Right lobe of liver (tissue), 6 donors: ENCODE measurements at regions not wholly inside any gene's neighbourhood (a gene's known extent, or its start where the extent isn't known, plus 50 kb on each side); places are given as distances from the start of the nearest gene placed in this dataset.

Experiments used
- ATAC-seq, 4 donors: fragments of 200-7000 bp; cut with Tn5 transposase; one replicate each; pipeline ENCODE4 v1.9.1; 2020; ENCODE audit warnings: mild to moderate bottlenecking in 4 of 4, moderate library complexity in 4 of 4
- DNase-seq, 3 donors: peaks; one replicate each; pipeline ENCODE4 v3.0.0-alpha.2; 2020
- H3K27ac ChIP-seq, 3 donors: fragments of 200-600 bp; one replicate each; pipeline ENCODE4 v1.8.0; 2022
- H3K27me3 ChIP-seq, 2 donors: fragments of 200-600 bp; one replicate each; pipeline ENCODE4 v1.8.0; 2022
- H3K36me3 ChIP-seq, 4 donors: fragments of 200-600 bp; sonication (generic) in 1 of 4; one replicate each; pipeline versions ENCODE4 v1.5.1 to v1.8.0; 2017 to 2022; ENCODE audit warnings: control low read depth in 1 of 4
- H3K4me1 ChIP-seq, 4 donors: fragments of 200-600 bp; sonication (generic) in 1 of 4; one replicate each; pipeline versions ENCODE4 v1.5.1 to v1.8.0; 2017 to 2022; ENCODE audit warnings: control low read depth in 1 of 4
- H3K4me3 ChIP-seq, 3 donors: fragments of 200-600 bp; one replicate each; pipeline ENCODE4 v1.8.0; 2022
- H3K9me3 ChIP-seq, 4 donors: fragments of 200-600 bp; sonication (generic) in 1 of 4; one replicate each; pipeline versions ENCODE4 v1.5.1 to v1.8.0; 2017 to 2022; ENCODE audit warnings: control low read depth in 1 of 4
- POLR2A ChIP-seq: fragments of 450-650 bp; IDR thresholded peaks from one replicate; pipeline ENCODE4 v1.6.1; 2017; ENCODE audit warnings: antibody characterized with exemption, mild to moderate bottlenecking
- WGBS: methylation state at CpG from one replicate; pipeline ENCODE4 v1.1.6; 2018; ENCODE audit warnings: low coverage, low lambda C conversion rate; ENCODE audit not compliant: insufficient coverage; ENCODE audit errors: missing lambda C conversion rate; 5-methylcytosine and 5-hydroxymethylcytosine counted together
- intact Hi-C, 2 donors: fragments of 100-400 bp; cut with DNase I; formaldehyde crosslinking; loops; one replicate each; pipeline versions ENCODE4 v1.11.2 to v1.14.1; 2022
- TF ChIP-seq, protein P1 (sequence below), 4 donors: fragments of 200-600 bp in 3 of 4; fragments of 450-650 bp in 1 of 4; IDR thresholded peaks; one replicate each; pipeline versions ENCODE4 v1.5.1 to v1.8.0; 2016 to 2022; ENCODE audit warnings: antibody characterized with exemption in 4 of 4, mild to moderate bottlenecking in 2 of 4
- donor health status: DM: no; HTN: yes; CAD: no.
- donor health status: DM: no; HTN: no; CAD: no.
- donor health status: DM: no; HTN: no; CAD: no.
- donor health status: DM: no; HTN: yes; CAD: no.
- donor health status: DM: no; HTN: yes; CAD: no.

DNA sequence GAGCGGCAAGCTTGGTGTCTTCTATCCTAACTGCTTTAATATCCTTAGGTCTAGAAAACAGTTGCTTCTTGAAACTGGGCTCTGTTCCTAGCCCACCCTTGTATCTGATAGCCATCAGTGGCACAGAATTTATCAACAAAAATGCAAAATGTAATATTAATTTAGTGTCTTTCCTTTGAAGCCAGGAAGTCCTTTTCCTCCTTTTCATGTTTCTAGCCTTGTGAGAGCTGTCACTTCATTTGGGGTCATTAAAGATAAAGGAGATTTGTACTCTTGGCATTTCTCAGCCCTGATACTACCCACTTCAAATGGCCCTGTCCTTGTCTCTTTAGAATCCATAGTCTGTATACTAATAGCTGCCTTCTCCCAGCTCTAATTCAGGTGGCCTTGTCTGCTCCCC lies 111.0 kb downstream of the GAS1 start:
- Histone ChIP-seq H3K36me3 (no peaks in the 10 kb centered on the region), H3K27ac (no peak overlapping the region), H3K4me3 (no peak overlapping the region), H3K4me1 (no peaks in the 10 kb centered on the region), H3K27me3 (no peaks in the 10 kb centered on the region), H3K9me3 (no peaks in the 10 kb centered on the region)
- DNase-seq: no peak
- WGBS: 100% methylated on average over 1 of the region's 1 CpG
- intact Hi-C loops: no loop called here
- no peak for ATAC-seq
- TF ChIP-seq, protein P1, sequence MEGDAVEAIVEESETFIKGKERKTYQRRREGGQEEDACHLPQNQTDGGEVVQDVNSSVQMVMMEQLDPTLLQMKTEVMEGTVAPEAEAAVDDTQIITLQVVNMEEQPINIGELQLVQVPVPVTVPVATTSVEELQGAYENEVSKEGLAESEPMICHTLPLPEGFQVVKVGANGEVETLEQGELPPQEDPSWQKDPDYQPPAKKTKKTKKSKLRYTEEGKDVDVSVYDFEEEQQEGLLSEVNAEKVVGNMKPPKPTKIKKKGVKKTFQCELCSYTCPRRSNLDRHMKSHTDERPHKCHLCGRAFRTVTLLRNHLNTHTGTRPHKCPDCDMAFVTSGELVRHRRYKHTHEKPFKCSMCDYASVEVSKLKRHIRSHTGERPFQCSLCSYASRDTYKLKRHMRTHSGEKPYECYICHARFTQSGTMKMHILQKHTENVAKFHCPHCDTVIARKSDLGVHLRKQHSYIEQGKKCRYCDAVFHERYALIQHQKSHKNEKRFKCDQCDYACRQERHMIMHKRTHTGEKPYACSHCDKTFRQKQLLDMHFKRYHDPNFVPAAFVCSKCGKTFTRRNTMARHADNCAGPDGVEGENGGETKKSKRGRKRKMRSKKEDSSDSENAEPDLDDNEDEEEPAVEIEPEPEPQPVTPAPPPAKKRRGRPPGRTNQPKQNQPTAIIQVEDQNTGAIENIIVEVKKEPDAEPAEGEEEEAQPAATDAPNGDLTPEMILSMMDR (IDR thresholded peaks at IDR 0.05): no peak
- TF ChIP-seq POLR2A: no peak

DNA sequence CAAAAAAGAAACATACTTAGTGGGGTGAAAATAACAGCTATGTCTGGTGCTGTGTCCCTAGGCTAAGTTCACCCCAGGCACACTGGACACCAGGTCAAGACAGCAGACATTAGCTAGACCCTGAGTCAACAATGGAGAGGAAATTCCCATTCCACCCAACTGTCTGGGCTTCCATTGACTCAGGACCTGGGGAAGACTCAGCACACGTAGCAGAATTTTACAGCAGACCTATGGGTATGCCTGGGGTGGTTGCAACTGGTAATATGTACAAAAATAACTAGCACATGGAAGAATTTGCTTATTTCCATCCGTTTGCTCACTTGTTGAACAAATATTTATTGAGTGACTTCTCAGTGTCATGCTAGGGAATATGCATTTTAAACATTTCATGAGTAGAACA lies 117.0 kb downstream of the GAS1 start:
- Histone ChIP-seq H3K4me1 (no peaks in the 10 kb centered on the region), H3K36me3 (no peaks in the 10 kb centered on the region), H3K4me3 (no peak overlapping the region), H3K27ac (no peak overlapping the region), H3K9me3 (no peaks in the 10 kb centered on the region), H3K27me3 (no peaks in the 10 kb centered on the region)
- TF ChIP-seq POLR2A: no peak
- TF ChIP-seq, protein P1 (IDR thresholded peaks at IDR 0.05): no peak
- DNase-seq (no peak), ATAC-seq (no peak)
- 66% methylated on average over 2 of the region's 2 CpGs for WGBS
- intact Hi-C loops: no loop called here

DNA sequence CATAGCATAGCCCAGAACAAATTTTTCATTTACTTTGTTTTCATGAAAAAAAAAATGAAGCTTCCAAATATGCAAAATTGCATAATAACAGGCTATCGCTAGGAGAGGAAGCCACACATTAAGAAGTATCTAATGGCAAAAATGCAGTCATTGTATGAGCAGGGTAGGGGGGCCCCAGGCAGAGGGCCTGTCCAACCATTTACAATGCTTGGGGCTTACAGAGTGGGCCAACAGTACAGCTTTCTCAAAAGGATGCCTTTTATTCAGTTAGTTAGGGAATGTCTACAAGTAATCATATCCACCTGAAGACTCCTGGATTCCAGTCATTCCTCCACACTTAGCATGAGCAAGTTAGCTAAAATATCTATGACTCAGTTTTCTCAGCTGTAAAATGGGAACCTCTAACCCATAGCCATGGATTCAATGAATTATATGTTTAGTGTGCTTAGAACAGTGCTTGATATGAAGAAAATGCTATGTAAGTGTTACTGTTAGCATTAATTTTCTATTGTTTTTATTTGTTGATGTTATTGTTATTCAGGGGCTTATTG lies 117.7 kb downstream of the GAS1 start:
- Histone ChIP-seq H3K36me3 (no peaks in the 10 kb centered on the region), H3K4me1 (no peaks in the 10 kb centered on the region), H3K9me3 (no peaks in the 10 kb centered on the region), H3K4me3 (no peak overlapping the region), H3K27me3 (no peaks in the 10 kb centered on the region), H3K27ac (no peak overlapping the region)
- WGBS: 56% methylated on average over 1 of the region's 1 CpG
- TF ChIP-seq, protein P1 (IDR thresholded peaks at IDR 0.05): no peak
- TF ChIP-seq POLR2A: no peak
- no peak for ATAC-seq
- no peak for DNase-seq
- intact Hi-C loops: no loop called here

DNA sequence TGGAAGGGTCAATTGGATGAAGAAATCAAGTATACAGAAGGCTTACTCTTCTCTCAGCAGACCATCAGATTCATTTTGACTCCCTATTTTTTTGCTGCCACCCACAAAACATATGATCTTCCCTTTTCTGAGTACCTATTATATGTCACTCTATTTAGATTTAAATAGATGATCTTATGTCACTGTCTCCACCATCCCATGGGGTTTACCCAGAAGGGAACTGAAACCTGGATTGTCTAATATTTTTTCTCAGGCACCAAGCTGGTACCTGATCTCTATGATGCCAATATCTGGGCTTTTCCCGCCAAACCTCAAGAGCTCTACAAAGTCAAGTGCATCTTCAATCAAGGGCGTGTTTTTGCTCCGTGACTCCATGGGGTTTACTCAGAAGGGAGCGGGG lies 118.7 kb downstream of the GAS1 start:
- Histone ChIP-seq H3K27ac (no peak overlapping the region), H3K27me3 (no peaks in the 10 kb centered on the region), H3K4me1 (no peaks in the 10 kb centered on the region), H3K4me3 (no peak overlapping the region), H3K36me3 (no peaks in the 10 kb centered on the region), H3K9me3 (no peaks in the 10 kb centered on the region)
- ATAC-seq: no peak
- intact Hi-C loops: no loop called here
- WGBS: 85% methylated on average over 4 of the region's 4 CpGs
- no peak for TF ChIP-seq POLR2A
- TF ChIP-seq, protein P1 (IDR thresholded peaks at IDR 0.05): no peak
- no peak for DNase-seq

DNA sequence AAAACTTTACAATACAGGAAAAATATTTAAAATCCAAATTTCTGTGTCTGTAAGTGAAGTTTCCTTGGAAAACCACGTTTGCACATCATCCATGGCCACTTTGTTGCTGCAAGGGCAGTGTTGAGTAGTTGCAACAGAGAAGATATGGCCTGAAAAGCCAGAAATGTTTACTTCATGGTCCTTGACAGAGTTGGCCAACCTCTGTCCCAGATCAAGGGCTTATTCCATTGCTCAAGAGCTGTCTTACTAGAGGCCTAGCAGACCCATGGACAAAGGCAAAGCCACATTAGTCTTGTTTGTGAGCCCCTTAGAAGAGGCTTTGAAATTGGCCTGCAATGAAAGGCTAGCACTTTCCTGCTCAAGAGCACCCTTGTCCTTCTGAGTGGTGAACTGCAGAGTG lies 119.4 kb downstream of the GAS1 start:
- intact Hi-C loops: no loop called here
- WGBS: 6% methylated on average over 1 of the region's 1 CpG
- no peak for DNase-seq

More for the DNA sequence above, 119.4 kb downstream of the GAS1 start:
- TF ChIP-seq, protein P1 (IDR thresholded peaks at IDR 0.05): no peak
- no peak for TF ChIP-seq POLR2A
- no peaks in the 10 kb centered on the region for H3K27me3 ChIP-seq
- ATAC-seq: no peak
- no peak overlapping the region for H3K27ac ChIP-seq
- H3K4me3 ChIP-seq: no peak overlapping the region
- no peaks in the 10 kb centered on the region for H3K9me3 ChIP-seq
- no peaks in the 10 kb centered on the region for H3K4me1 ChIP-seq
- H3K36me3 ChIP-seq: no peaks in the 10 kb centered on the region
